HepG2 (cell line): ENCODE measurements at regions not wholly inside any gene's neighbourhood (a gene's known extent, or its start where the extent isn't known, plus 50 kb on each side); places are given as distances from the start of the nearest gene placed in this dataset.

Source experiments
- ELF4 ChIP-seq: sonication (generic); formaldehyde crosslinking; IDR thresholded peaks from 2 replicates; pipeline ENCODE4 v1.5.0; 2020; ENCODE audit warnings: missing genetic modification reagents, mild to moderate bottlenecking, moderate library complexity, borderline replicate concordance
- KDM5A ChIP-seq: fragments of 200-600 bp; sonication (generic); IDR thresholded peaks from 2 replicates; pipeline ENCODE4 v1.7.0; 2018; ENCODE audit warnings: antibody characterized with exemption, mild to moderate bottlenecking, low read length, borderline replicate concordance
- POLR2A ChIP-seq, 2 experiments: IDR thresholded peaks; 2 replicates each; pipeline ENCODE4 v1.6.1; 2011; ENCODE audit warnings: low read depth in 2 of 2, low read length in 2 of 2, mild to moderate bottlenecking in 1 of 2, moderate library complexity in 1 of 2; ENCODE audit not compliant: insufficient read depth in 1 of 2
- TAF1 ChIP-seq: sonication (generic); formaldehyde crosslinking; IDR thresholded peaks from 2 replicates; pipeline ENCODE4 v1.4.0; 2020; ENCODE audit warnings: missing genetic modification reagents
- TBL1XR1 ChIP-seq: fragments of 150-350 bp; IDR thresholded peaks from 2 replicates; pipeline ENCODE4 v1.6.1; 2014; ENCODE audit warnings: borderline replicate concordance, low read length; ENCODE audit not compliant: partially characterized antibody
- U2AF1 ChIP-seq: fragments of 200-400 bp; formaldehyde crosslinking; optimal IDR thresholded peaks from 2 replicates; pipeline ENCODE3; 2017; ENCODE audit warnings: mild to moderate bottlenecking, low read depth, low read length
- ZBTB21 ChIP-seq: sonication (generic); formaldehyde crosslinking; IDR thresholded peaks from 2 replicates; pipeline ENCODE4 v1.4.0; 2020; ENCODE audit warnings: missing genetic modification reagents
- ZFX ChIP-seq: sonication (generic); formaldehyde crosslinking; IDR thresholded peaks from 2 replicates; pipeline ENCODE4 v1.4.0; 2020; ENCODE audit warnings: mild to moderate bottlenecking, low read depth, missing genetic modification reagents, moderate library complexity
- ZNF616 ChIP-seq: sonication (generic); formaldehyde crosslinking; IDR thresholded peaks from 2 replicates; pipeline ENCODE4 v1.5.0; 2020; ENCODE audit warnings: low read depth, mild to moderate bottlenecking, missing genetic modification reagents
- TF ChIP-seq, protein P1 (sequence below): sonication (generic); formaldehyde crosslinking; IDR thresholded peaks from 2 replicates; pipeline ENCODE4 v1.5.0; 2020; ENCODE audit warnings: mild to moderate bottlenecking, missing genetic modification reagents, moderate library complexity
- TF ChIP-seq, protein P2 (sequence below): sonication (generic); formaldehyde crosslinking; IDR thresholded peaks from 2 replicates; pipeline ENCODE4 v1.5.0; 2020; ENCODE audit warnings: missing genetic modification reagents
- TF ChIP-seq, protein P3 (sequence below): sonication (generic); formaldehyde crosslinking; IDR thresholded peaks from 2 replicates; pipeline ENCODE4 v1.4.0; 2020; ENCODE audit warnings: missing genetic modification reagents, borderline replicate concordance
- TF ChIP-seq, protein P4 (sequence below): sonication (generic); formaldehyde crosslinking; IDR thresholded peaks from 2 replicates; pipeline ENCODE4 v1.4.0; 2020; ENCODE audit warnings: low read depth, mild to moderate bottlenecking, missing genetic modification reagents
- TF ChIP-seq, protein P5 (sequence below): IDR thresholded peaks from 2 replicates; pipeline ENCODE4 v1.6.1; 2016; ENCODE audit warnings: missing compliant biosample characterization, missing genetic modification reagents, borderline replicate concordance

DNA sequence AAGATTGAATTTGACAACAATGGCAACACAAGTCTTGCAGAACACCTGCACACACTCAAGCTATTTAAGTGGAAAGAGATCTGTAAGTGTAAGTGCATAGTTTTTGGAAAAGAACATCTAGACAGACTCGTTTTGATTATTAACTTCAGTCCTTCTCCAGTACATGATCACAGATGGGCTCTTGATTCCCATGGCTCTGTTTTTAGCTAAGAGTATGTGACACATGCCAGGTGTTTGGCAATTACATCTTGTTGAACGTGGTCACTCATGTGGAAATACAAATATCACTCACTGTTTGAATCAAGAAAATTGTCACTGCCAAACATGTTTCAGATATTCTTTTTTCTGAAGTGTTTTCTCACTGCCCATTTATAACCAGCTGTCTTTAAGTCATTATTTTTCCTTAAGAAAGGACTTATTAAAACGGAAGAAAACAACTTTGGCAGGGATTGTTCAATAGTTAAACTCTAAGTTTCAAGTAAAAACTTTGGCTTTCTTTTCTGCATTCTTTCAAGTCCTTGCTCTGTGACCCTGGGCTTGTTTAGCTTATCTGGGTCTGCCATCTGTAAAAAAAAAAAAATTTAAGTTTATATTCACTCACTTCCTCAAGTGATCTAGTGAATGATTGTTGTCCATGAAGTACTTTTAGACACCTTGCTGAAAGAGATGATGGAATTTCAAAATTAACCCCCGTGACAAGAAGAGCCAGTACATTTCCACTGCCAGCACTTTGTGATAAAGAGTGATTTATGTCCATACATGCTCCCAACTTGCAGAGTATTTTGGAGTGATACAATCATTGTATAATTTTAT is 125.4 kb downstream of the ATXN3L start:
- TF ChIP-seq, protein P1, sequence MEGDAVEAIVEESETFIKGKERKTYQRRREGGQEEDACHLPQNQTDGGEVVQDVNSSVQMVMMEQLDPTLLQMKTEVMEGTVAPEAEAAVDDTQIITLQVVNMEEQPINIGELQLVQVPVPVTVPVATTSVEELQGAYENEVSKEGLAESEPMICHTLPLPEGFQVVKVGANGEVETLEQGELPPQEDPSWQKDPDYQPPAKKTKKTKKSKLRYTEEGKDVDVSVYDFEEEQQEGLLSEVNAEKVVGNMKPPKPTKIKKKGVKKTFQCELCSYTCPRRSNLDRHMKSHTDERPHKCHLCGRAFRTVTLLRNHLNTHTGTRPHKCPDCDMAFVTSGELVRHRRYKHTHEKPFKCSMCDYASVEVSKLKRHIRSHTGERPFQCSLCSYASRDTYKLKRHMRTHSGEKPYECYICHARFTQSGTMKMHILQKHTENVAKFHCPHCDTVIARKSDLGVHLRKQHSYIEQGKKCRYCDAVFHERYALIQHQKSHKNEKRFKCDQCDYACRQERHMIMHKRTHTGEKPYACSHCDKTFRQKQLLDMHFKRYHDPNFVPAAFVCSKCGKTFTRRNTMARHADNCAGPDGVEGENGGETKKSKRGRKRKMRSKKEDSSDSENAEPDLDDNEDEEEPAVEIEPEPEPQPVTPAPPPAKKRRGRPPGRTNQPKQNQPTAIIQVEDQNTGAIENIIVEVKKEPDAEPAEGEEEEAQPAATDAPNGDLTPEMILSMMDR = no peak
- TF ChIP-seq ZFX (CRISPR knock-in tag) (no peak), TBL1XR1 (no peak), ZBTB21 (no peak), POLR2A (IDR thresholded peaks at IDR 0.05; ENCODE audit: insufficient read depth in 1 of 2, low read depth in 2 of 2, low read length in 2 of 2) (no peak), ZNF616 (no peak), ELF4 (CRISPR knock-in tag) (no peak), U2AF1 (no peak), KDM5A (no peak), TAF1 (CRISPR knock-in tag) (no peak)
- TF ChIP-seq, protein P2, sequence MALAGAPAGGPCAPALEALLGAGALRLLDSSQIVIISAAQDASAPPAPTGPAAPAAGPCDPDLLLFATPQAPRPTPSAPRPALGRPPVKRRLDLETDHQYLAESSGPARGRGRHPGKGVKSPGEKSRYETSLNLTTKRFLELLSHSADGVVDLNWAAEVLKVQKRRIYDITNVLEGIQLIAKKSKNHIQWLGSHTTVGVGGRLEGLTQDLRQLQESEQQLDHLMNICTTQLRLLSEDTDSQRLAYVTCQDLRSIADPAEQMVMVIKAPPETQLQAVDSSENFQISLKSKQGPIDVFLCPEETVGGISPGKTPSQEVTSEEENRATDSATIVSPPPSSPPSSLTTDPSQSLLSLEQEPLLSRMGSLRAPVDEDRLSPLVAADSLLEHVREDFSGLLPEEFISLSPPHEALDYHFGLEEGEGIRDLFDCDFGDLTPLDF = no peak
- TF ChIP-seq, protein P3, sequence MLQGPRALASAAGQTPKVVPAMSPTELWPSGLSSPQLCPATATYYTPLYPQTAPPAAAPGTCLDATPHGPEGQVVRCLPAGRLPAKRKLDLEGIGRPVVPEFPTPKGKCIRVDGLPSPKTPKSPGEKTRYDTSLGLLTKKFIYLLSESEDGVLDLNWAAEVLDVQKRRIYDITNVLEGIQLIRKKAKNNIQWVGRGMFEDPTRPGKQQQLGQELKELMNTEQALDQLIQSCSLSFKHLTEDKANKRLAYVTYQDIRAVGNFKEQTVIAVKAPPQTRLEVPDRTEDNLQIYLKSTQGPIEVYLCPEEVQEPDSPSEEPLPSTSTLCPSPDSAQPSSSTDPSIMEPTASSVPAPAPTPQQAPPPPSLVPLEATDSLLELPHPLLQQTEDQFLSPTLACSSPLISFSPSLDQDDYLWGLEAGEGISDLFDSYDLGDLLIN (CRISPR knock-in tag) = no peak
- TF ChIP-seq, protein P4, sequence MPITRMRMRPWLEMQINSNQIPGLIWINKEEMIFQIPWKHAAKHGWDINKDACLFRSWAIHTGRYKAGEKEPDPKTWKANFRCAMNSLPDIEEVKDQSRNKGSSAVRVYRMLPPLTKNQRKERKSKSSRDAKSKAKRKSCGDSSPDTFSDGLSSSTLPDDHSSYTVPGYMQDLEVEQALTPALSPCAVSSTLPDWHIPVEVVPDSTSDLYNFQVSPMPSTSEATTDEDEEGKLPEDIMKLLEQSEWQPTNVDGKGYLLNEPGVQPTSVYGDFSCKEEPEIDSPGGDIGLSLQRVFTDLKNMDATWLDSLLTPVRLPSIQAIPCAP (CRISPR knock-in tag) = no peak
- TF ChIP-seq, protein P5, sequence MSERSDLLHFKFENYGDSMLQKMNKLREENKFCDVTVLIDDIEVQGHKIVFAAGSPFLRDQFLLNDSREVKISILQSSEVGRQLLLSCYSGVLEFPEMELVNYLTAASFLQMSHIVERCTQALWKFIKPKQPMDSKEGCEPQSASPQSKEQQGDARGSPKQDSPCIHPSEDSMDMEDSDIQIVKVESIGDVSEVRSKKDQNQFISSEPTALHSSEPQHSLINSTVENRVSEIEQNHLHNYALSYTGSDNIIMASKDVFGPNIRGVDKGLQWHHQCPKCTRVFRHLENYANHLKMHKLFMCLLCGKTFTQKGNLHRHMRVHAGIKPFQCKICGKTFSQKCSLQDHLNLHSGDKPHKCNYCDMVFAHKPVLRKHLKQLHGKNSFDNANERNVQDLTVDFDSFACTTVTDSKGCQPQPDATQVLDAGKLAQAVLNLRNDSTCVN (CRISPR knock-in tag) = no peak
